ENCODE measurements at regions not wholly inside any gene's neighbourhood (a gene's known extent, or its start where the extent isn't known, plus 50 kb on each side); places are given as distances from the start of the nearest gene placed in this dataset.

- H3K4me3 ChIP-seq (ENCODE audit: control insufficient read depth, low read depth, low read length) = no peak overlapping the region
- DNase-seq (ENCODE audit: low read depth) = no peak
- TF ChIP-seq CTCF (IDR thresholded peaks at IDR 0.05; ENCODE audit: control insufficient read depth, insufficient read depth, low read depth, low read length, missing control alignments) = no peak
These were observed 313.8 kb upstream of the HS6ST1 start for GRCh38 chr2:128632501-128632800.

- H3K4me3 ChIP-seq (ENCODE audit: control insufficient read depth, low read depth, low read length) = no peak overlapping the region
- no peak for DNase-seq (ENCODE audit: low read depth)
- TF ChIP-seq CTCF (IDR thresholded peaks at IDR 0.05; ENCODE audit: control insufficient read depth, insufficient read depth, low read depth, low read length, missing control alignments) = no peak
These were observed 314.8 kb upstream of the HS6ST1 start for GRCh38 chr2:128633501-128633900.

- H3K4me3 ChIP-seq (ENCODE audit: control insufficient read depth, low read depth, low read length) = no peak overlapping the region
- DNase-seq (ENCODE audit: low read depth) = no peak
- no peak for TF ChIP-seq CTCF (IDR thresholded peaks at IDR 0.05; ENCODE audit: control insufficient read depth, insufficient read depth, low read depth, low read length, missing control alignments)
These were observed 316.8 kb upstream of the HS6ST1 start for GRCh38 chr2:128635361-128635900.

- no peak for DNase-seq (ENCODE audit: low read depth)
- no peak for TF ChIP-seq CTCF (IDR thresholded peaks at IDR 0.05; ENCODE audit: control insufficient read depth, insufficient read depth, low read depth, low read length, missing control alignments)
- no peak overlapping the region for H3K4me3 ChIP-seq (ENCODE audit: control insufficient read depth, low read depth, low read length)
These were observed 318.1 kb upstream of the HS6ST1 start for GRCh38 chr2:128636802-128637147.

- no peak overlapping the region for H3K4me3 ChIP-seq (ENCODE audit: control insufficient read depth, low read depth, low read length)
- no peak for DNase-seq (ENCODE audit: low read depth)
- no peak for TF ChIP-seq CTCF (IDR thresholded peaks at IDR 0.05; ENCODE audit: control insufficient read depth, insufficient read depth, low read depth, low read length, missing control alignments)
These were observed 318.9 kb upstream of the HS6ST1 start for GRCh38 chr2:128637481-128638155.

- no peak for TF ChIP-seq CTCF (IDR thresholded peaks at IDR 0.05; ENCODE audit: control insufficient read depth, insufficient read depth, low read depth, low read length, missing control alignments)
- H3K4me3 ChIP-seq (ENCODE audit: control insufficient read depth, low read depth, low read length) = no peak overlapping the region
- DNase-seq (ENCODE audit: low read depth) = no peak
These were observed 319.9 kb upstream of the HS6ST1 start for GRCh38 chr2:128638341-128639119.
